ENCODE measurements at regions not wholly inside any gene's neighbourhood (a gene's known extent, or its start where the extent isn't known, plus 50 kb on each side); places are given as distances from the start of the nearest gene placed in this dataset.

GRCh38 chr12:74891083-74891668, 318.5 kb downstream of the KCNC2 start:
- intact Hi-C loops (cut with DNase I; ENCODE audit: low total_unique reads), result no loop called here
- 50 to 51% methylated on average over 1 of the region's 1 CpG for WGBS, 2 donors
- no peak overlapping the region for H3K4me3 ChIP-seq (ENCODE audit: low read depth, poor library complexity, severe bottlenecking)
- DNase-seq (ENCODE audit: low spot score in 2 of 2), result no peak
- TF ChIP-seq CTCF (IDR thresholded peaks at IDR 0.05) (no peak), POLR2A (IDR thresholded peaks at IDR 0.05) (no peak)

- 20 to 31% methylated on average over 4 of the region's 4 CpGs for WGBS, 2 donors
- no peak for DNase-seq (ENCODE audit: low spot score in 2 of 2)
- H3K4me3 ChIP-seq (ENCODE audit: low read depth, poor library complexity, severe bottlenecking), result no peak overlapping the region
- intact Hi-C loops (cut with DNase I; ENCODE audit: low total_unique reads), result no loop called here
- TF ChIP-seq POLR2A (IDR thresholded peaks at IDR 0.05) (no peak), CTCF (IDR thresholded peaks at IDR 0.05) (no peak)
These were observed 317.5 kb downstream of the KCNC2 start for GRCh38 chr12:74892057-74892633.

GRCh38 chr12:74896186-74896585, 313.5 kb downstream of the KCNC2 start:
- no peak overlapping the region for H3K4me3 ChIP-seq (ENCODE audit: low read depth, poor library complexity, severe bottlenecking)
- intact Hi-C loops (cut with DNase I; ENCODE audit: low total_unique reads), result no loop called here
- no peak for TF ChIP-seq CTCF (IDR thresholded peaks at IDR 0.05)
- TF ChIP-seq POLR2A (IDR thresholded peaks at IDR 0.05), result no peak
- no peak for DNase-seq (ENCODE audit: low spot score in 2 of 2)
- 93 to 94% methylated on average over 1 of the region's 1 CpG for WGBS, 2 donors

- WGBS, 2 donors, result 77 to 82% methylated on average over 5 of the region's 5 CpGs
These were observed 312.0 kb downstream of the KCNC2 start for GRCh38 chr12:74897425-74898211.

More at GRCh38 chr12:74897425-74898211, 312.0 kb downstream of the KCNC2 start:
- no peak overlapping the region for H3K4me3 ChIP-seq (ENCODE audit: low read depth, poor library complexity, severe bottlenecking)
- TF ChIP-seq POLR2A (IDR thresholded peaks at IDR 0.05) (no peak), CTCF (IDR thresholded peaks at IDR 0.05) (no peak)
- no peak for DNase-seq (ENCODE audit: low spot score in 2 of 2)
- intact Hi-C loops (cut with DNase I; ENCODE audit: low total_unique reads), result no loop called here
